HFF-Myc (cell line): ENCODE measurements at regions not wholly inside any gene's neighbourhood (a gene's known extent, or its start where the extent isn't known, plus 50 kb on each side); places are given as distances from the start of the nearest gene placed in this dataset.
A peak's percentile ranks its signal among the peaks of the same experiment; 100 is the strongest.

ENCODE experiments used
- DNase-seq: peaks from one replicate; pipeline ENCODE4 v3.0.0-alpha.2; 2011; ENCODE audit warnings: low read depth; ENCODE audit errors: extremely low read depth
- H3K4me3 ChIP-seq: replicated peaks from 2 replicates; pipeline ENCODE4 v1.5.1; 2011; ENCODE audit warnings: low read depth, mild to moderate bottlenecking, control low read depth, low read length
- CTCF ChIP-seq: IDR thresholded peaks from 2 replicates; pipeline ENCODE4 v1.5.1; 2012; ENCODE audit warnings: mild to moderate bottlenecking, low read depth, low read length, control low read depth; ENCODE audit errors: missing control alignments

GRCh38 chr20:48246061-48246790, 460.9 kb upstream of the SULF2 start:
- no peak for DNase-seq
- H3K4me3 ChIP-seq, result no peak overlapping the region
- TF ChIP-seq CTCF, result no peak

GRCh38 chr20:48242623-48243022, 457.3 kb upstream of the SULF2 start:
- H3K4me3 ChIP-seq, result no peak overlapping the region
- no peak for DNase-seq
- no peak for TF ChIP-seq CTCF

GRCh38 chr20:48241482-48241881, 456.2 kb upstream of the SULF2 start:
- no peak overlapping the region for H3K4me3 ChIP-seq
- no peak for TF ChIP-seq CTCF
- no peak for DNase-seq

GRCh38 chr20:48238781-48239180, 453.5 kb upstream of the SULF2 start:
- TF ChIP-seq CTCF, result no peak
- H3K4me3 ChIP-seq, result no peak overlapping the region
- peak; percentile 15 for DNase-seq

- no peak for TF ChIP-seq CTCF
- DNase-seq, result peak; percentile 58
- no peak overlapping the region for H3K4me3 ChIP-seq
These were observed 453.0 kb upstream of the SULF2 start for GRCh38 chr20:48238326-48238725.

GRCh38 chr20:48236000-48236970, 451.0 kb upstream of the SULF2 start:
- TF ChIP-seq CTCF, result no peak
- H3K4me3 ChIP-seq, result no peak overlapping the region
- DNase-seq, result no peak
